Calu3 (cell line): ENCODE measurements at regions not wholly inside any gene's neighbourhood (a gene's known extent, or its start where the extent isn't known, plus 50 kb on each side); places are given as distances from the start of the nearest gene placed in this dataset.

Experiments used
- BruUV-seq: library from RNA; stranded (reverse); fragments of 400-500 nt; replicated peaks from 2 replicates; lab custom pipeline; 2021; lab: Mats Ljungman, UMichigan
- CTCF ChIA-PET: fragments of 300-600 bp; sonication (Branson Sonifier 250); formaldehyde crosslinking; loops from one replicate; lab custom pipeline; 2022; ENCODE audit warnings: antibody characterized with exemption; lab: Charles Lee
- DNase-seq: peaks from one replicate; pipeline ENCODE4 v3.0.0; 2022
- H3K27ac Mint-ChIP-seq: one replicate; pipeline ENCODE4 v1.8.0; 2022; ENCODE audit warnings: mixed read lengths; ENCODE audit not compliant: unreplicated experiment
- H3K27me3 Mint-ChIP-seq: one replicate; pipeline ENCODE4 v1.8.0; 2022; ENCODE audit warnings: mixed read lengths; ENCODE audit not compliant: unreplicated experiment
- H3K36me3 Mint-ChIP-seq: one replicate; pipeline ENCODE4 v1.8.0; 2022; ENCODE audit warnings: mild to moderate bottlenecking, moderate library complexity, mixed read lengths; ENCODE audit not compliant: insufficient read depth, unreplicated experiment
- H3K4me1 Mint-ChIP-seq: one replicate; pipeline ENCODE4 v1.8.0; 2022; ENCODE audit warnings: mild to moderate bottlenecking, low read depth, mixed read lengths; ENCODE audit not compliant: unreplicated experiment
- H3K4me3 Mint-ChIP-seq: one replicate; pipeline ENCODE4 v1.8.0; 2022; ENCODE audit warnings: mild to moderate bottlenecking, low read depth, moderate library complexity, mixed read lengths; ENCODE audit not compliant: unreplicated experiment
- H3K9me3 Mint-ChIP-seq: one replicate; pipeline ENCODE4 v1.8.0; 2022; ENCODE audit warnings: low read depth, mixed read lengths; ENCODE audit not compliant: unreplicated experiment
- intact Hi-C: fragments of 100-400 bp; cut with micrococcal nuclease; formaldehyde crosslinking; loops from one replicate; pipeline ENCODE4 v1.10.0; 2022; ENCODE audit not compliant: unreplicated experiment
- TF ChIP-seq, protein P1 (sequence below): fragments of 200-600 bp; IDR thresholded peaks from one replicate; pipeline ENCODE4 v1.8.0; 2022; ENCODE audit warnings: antibody characterized with exemption; ENCODE audit not compliant: unreplicated experiment

DNA sequence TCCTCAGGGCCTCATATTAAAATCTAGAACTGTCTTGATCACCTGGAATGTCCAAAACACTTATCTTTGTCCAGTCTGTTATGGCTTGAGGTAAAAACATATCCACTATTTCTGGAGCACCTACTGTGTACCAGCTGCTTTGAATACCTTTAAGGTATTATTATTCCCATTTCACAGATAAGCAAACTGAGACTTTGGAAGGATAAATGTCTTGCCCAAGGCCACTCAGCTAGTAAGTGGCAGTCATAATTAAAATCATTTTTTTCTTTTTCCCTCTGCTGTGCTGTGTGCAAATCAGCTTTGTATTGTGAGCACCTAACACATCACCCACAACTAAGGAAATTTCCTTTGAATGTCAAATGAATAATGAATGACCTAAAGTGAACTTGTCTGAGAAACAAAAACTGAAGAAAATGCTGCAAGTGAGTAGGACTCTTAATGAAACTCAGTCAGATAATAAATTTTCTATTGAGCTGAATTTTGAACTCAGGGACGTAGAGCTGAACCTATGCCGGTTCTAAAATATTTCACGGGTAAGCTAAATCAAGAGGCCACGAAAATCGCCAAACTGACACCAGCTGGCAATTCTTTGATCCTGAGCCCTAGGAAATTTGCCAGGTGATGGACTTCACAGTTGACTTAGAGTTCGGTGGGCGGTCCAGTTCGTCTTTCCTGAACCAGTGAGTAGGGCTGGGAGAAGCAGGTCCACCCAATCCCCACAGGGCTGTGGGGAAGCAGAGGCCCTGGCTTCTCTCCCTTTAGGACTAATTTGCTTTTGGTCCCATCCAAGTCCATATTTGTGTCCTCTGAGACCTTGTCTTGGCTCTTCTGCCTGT is 159.7 kb upstream of the PWP1 start:
- Mint-ChIP-seq H3K4me3 (no peak overlapping the region), H3K36me3 (no peaks in the 10 kb centered on the region), H3K27ac (no peak overlapping the region), H3K27me3 (peaks cover 14% of the 10 kb centered on the region), H3K4me1 (no peaks in the 10 kb centered on the region), H3K9me3 (peaks cover 2% of the 10 kb centered on the region)
- intact Hi-C loops: no loop called here
- no peak for DNase-seq
- CTCF ChIA-PET: interaction anchor here (0.6 kb wide), 1 partner anchor 811 kb away, joined by 3 read pairs; no protein-coding TSS in a partner anchor
- BruUV-seq: no TSS peak
- TF ChIP-seq, protein P1, sequence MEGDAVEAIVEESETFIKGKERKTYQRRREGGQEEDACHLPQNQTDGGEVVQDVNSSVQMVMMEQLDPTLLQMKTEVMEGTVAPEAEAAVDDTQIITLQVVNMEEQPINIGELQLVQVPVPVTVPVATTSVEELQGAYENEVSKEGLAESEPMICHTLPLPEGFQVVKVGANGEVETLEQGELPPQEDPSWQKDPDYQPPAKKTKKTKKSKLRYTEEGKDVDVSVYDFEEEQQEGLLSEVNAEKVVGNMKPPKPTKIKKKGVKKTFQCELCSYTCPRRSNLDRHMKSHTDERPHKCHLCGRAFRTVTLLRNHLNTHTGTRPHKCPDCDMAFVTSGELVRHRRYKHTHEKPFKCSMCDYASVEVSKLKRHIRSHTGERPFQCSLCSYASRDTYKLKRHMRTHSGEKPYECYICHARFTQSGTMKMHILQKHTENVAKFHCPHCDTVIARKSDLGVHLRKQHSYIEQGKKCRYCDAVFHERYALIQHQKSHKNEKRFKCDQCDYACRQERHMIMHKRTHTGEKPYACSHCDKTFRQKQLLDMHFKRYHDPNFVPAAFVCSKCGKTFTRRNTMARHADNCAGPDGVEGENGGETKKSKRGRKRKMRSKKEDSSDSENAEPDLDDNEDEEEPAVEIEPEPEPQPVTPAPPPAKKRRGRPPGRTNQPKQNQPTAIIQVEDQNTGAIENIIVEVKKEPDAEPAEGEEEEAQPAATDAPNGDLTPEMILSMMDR: no peak

DNA sequence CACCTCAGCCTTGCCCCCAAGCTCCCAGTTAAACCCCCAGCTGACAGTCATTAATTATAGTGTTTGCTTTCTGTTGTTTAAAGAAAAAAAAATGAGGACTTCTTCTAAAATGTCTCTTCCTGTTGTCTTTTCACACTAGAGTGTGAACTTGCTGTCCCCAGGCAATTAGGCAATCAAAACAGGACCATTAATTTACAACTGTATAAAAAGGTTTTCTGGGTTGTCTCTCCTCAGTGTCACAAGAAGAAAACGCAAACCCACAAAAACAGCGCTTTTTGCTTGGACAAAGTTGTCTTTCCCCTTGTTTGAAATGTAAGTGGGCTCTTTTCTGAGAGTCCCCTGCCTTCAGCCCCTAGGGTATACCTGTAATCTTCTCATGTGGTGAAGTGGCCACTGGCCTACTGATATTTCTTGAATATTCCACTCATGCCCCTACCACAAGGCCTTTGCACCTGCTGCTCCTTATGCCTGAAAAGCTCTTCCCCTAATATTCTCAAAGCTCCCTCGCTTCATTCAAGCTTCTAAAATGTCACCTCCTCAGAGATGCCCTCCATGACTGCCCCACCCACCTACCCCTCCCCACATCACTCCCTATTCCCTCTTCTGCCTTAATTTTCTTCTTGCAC is 158.9 kb upstream of the PWP1 start:
- Mint-ChIP-seq H3K4me3 (no peak overlapping the region), H3K4me1 (no peaks in the 10 kb centered on the region), H3K36me3 (no peaks in the 10 kb centered on the region), H3K27me3 (peaks cover 6% of the 10 kb centered on the region), H3K9me3 (peaks cover 1% of the 10 kb centered on the region), H3K27ac (no peak overlapping the region)
- no peak for DNase-seq
- CTCF ChIA-PET: interaction anchor here (0.6 kb wide), 1 partner anchor 810 kb away, joined by 3 read pairs; no protein-coding TSS in a partner anchor
- intact Hi-C loops: no loop called here
- TF ChIP-seq, protein P1: no peak
- no TSS peak for BruUV-seq

DNA sequence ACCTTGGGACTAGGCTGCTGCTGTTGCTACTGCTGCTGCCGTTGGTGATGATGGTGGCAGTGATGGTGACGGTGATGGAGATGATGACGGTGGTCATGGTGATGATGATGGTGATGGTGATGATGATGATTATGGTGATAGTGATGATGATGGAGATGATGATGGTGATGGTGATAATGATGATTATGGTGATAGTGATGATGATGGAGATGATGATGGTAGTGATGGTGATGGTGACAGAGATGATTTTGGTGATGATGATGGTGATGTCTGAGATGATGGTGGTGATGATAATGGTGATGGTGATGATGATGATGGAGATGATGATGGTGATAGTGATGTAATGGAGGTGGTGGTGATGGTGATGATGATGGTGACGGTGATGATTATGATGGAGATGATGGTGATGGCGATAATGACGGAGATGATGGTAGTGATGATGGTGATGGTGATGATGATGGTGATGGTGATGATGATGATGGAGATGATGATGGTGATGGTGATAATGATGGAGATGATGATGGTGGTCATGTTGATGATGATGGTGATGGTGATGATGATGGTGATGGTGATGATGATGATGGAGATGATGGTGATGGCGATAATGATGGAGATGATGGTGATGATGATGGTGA is 156.8 kb upstream of the PWP1 start:
- no peaks in the 10 kb centered on the region for H3K36me3 Mint-ChIP-seq
- H3K27ac Mint-ChIP-seq: no peak overlapping the region
- DNase-seq: no peak
- CTCF ChIA-PET: no interaction called here
- TF ChIP-seq, protein P1: no peak
- intact Hi-C loops: no loop called here
- no peak overlapping the region for H3K4me3 Mint-ChIP-seq
- H3K27me3 Mint-ChIP-seq: no peaks in the 10 kb centered on the region
- BruUV-seq: no TSS peak
- H3K9me3 Mint-ChIP-seq: no peaks in the 10 kb centered on the region
- no peaks in the 10 kb centered on the region for H3K4me1 Mint-ChIP-seq

DNA sequence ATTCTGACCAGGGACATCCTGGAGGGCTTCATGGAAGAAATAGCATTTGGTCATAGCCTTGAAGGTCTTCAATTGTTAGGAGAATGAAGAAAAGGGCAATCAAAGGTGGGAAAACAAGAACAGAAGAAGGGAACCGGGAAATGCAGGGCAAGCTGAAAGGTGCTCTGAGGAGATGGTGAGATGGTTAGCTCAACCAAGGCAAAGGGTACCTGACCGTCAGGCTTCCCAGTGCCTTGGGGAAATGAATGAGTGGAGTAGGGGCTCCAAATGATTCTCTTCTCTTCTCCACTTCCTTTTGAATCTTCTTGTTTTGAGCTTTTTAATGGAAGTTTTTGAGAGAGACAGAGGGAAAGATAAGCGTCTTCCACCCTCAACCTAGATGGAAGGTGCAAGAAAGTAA is 155.6 kb upstream of the PWP1 start:
- TF ChIP-seq, protein P1: no peak
- CTCF ChIA-PET: no interaction called here
- Mint-ChIP-seq H3K4me3 (no peak overlapping the region), H3K27ac (no peak overlapping the region), H3K27me3 (no peaks in the 10 kb centered on the region), H3K4me1 (no peaks in the 10 kb centered on the region), H3K9me3 (no peaks in the 10 kb centered on the region), H3K36me3 (no peaks in the 10 kb centered on the region)
- no peak for DNase-seq
- no TSS peak for BruUV-seq
- intact Hi-C loops: no loop called here
